ENCODE measurements at regions not wholly inside any gene's neighbourhood (a gene's known extent, or its start where the extent isn't known, plus 50 kb on each side); places are given as distances from the start of the nearest gene placed in this dataset.

- TF ChIP-seq ZNF843 (tag by site-specific recombination; IDR thresholded peaks at IDR 0.05) (no peak), YY2 (tag by site-specific recombination; IDR thresholded peaks at IDR 0.05) (no peak), CTCF (tag by site-specific recombination; IDR thresholded peaks at IDR 0.05) (no peak), ZNF747 (tag by site-specific recombination; IDR thresholded peaks at IDR 0.05) (no peak), ATF2 (tag by site-specific recombination; IDR thresholded peaks at IDR 0.05; ENCODE audit: low read depth) (no peak), ZNF768 (tag by site-specific recombination; IDR thresholded peaks at IDR 0.05) (no peak), ZNF610 (tag by site-specific recombination; IDR thresholded peaks at IDR 0.05; ENCODE audit: borderline replicate concordance) (no peak)
Observed at GRCh38 chr6:37752718-37753117, 55.0 kb upstream of the MDGA1 start.
